H1 (cell line): ENCODE measurements at regions not wholly inside any gene's neighbourhood (a gene's known extent, or its start where the extent isn't known, plus 50 kb on each side); places are given as distances from the start of the nearest gene placed in this dataset.

Source experiments
- CTCF ChIA-PET: fragments of 300-600 bp; sonication (Branson Sonifier 250); formaldehyde crosslinking; loops from one replicate; lab custom pipeline; 2021; ENCODE audit not compliant: partially characterized antibody; lab: Charles Lee
- POLR2A ChIA-PET: fragments of 300-600 bp; sonication (Branson Sonifier 250); formaldehyde crosslinking; loops from one replicate; lab custom pipeline; 2021; ENCODE audit warnings: inconsistent platforms; ENCODE audit not compliant: partially characterized antibody; lab: Charles Lee
- DNase-seq, 2 experiments: peaks; one replicate each; pipeline versions ENCODE4 v3.0.0 to v3.0.0-alpha.2; 2010 to 2022; ENCODE audit warnings: low spot score in 2 of 2, low read depth in 1 of 2, mixed read lengths in 1 of 2
- FAIRE-seq: peaks from 2 replicates; lab custom pipeline; 2011; peaks lifted over from hg19 to GRCh38; lab: Jason Lieb, UNC
- H2AFZ ChIP-seq: 2 replicates; pipeline ENCODE4 v1.8.1; 2012; ENCODE audit warnings: low read length, inconsistent platforms
- H2AK5ac ChIP-seq: 2 replicates; pipeline ENCODE4 v1.6.1; 2013; ENCODE audit warnings: low read depth, low read length
- H2BK120ac ChIP-seq: replicated peaks from 2 replicates; pipeline ENCODE3; 2013; ENCODE audit warnings: low read depth, low read length, inconsistent platforms
- H2BK12ac ChIP-seq: 2 replicates; pipeline ENCODE4 v1.6.1; 2013; ENCODE audit warnings: low read depth, low read length
- H2BK15ac ChIP-seq: 2 replicates; pipeline ENCODE4 v1.6.1; 2013; ENCODE audit warnings: low read length
- H2BK20ac ChIP-seq: 2 replicates; pipeline ENCODE4 v1.6.1; 2013; ENCODE audit warnings: low read length
- H2BK5ac ChIP-seq: 2 replicates; pipeline ENCODE4 v1.6.1; 2013; ENCODE audit warnings: low read depth, low read length
- H3K14ac ChIP-seq: 2 replicates; pipeline ENCODE4 v1.6.1; 2013; ENCODE audit warnings: inconsistent platforms; ENCODE audit not compliant: insufficient read length
- H3K18ac ChIP-seq: 2 replicates; pipeline ENCODE4 v1.6.1; 2013; ENCODE audit warnings: low read length; ENCODE audit errors: extremely low read depth
- H3K23ac ChIP-seq: 2 replicates; pipeline ENCODE4 v1.6.1; 2013; ENCODE audit warnings: inconsistent platforms; ENCODE audit not compliant: insufficient read length
- H3K23me2 ChIP-seq: 2 replicates; pipeline ENCODE4 v1.6.1; 2013; ENCODE audit warnings: low read depth, low read length
- H3K27ac ChIP-seq: 2 replicates; pipeline ENCODE4 v1.6.1; 2011; ENCODE audit warnings: low read depth, low read length, inconsistent platforms
- H3K27me3 ChIP-seq, 4 experiments: replicated peaks in 1 of 4; 1 replicate in 1 of 4; 2 replicates in 3 of 4; pipeline versions ENCODE4 v1.6.1 to v1.8.1; 2011 to 2013; ENCODE audit warnings: low read length in 3 of 4, mild to moderate bottlenecking in 3 of 4, inconsistent platforms in 2 of 4, mixed read lengths in 2 of 4, moderate library complexity in 1 of 4; ENCODE audit not compliant: control insufficient read depth in 3 of 4, insufficient read depth in 3 of 4; ENCODE audit errors: extremely low read depth in 1 of 4
- H3K36me3 ChIP-seq, 4 experiments: 2 replicates each; pipeline versions ENCODE4 v1.6.1 to v1.8.1; 2011 to 2013; ENCODE audit warnings: mild to moderate bottlenecking in 4 of 4, low read length in 3 of 4, moderate library complexity in 2 of 4, control low read depth in 1 of 4, inconsistent platforms in 1 of 4; ENCODE audit not compliant: insufficient read depth in 4 of 4, control insufficient read depth in 2 of 4
- H3K4ac ChIP-seq: replicated peaks from 2 replicates; pipeline ENCODE3; 2013; ENCODE audit warnings: low read length, low read depth, mixed read lengths, inconsistent platforms; ENCODE audit not compliant: insufficient read length
- H3K4me1 ChIP-seq, 4 experiments: replicated peaks in 1 of 4; 1 replicate in 1 of 4; 2 replicates in 3 of 4; pipeline versions ENCODE4 v1.6.1 to v1.8.1; 2011 to 2013; ENCODE audit warnings: low read length in 3 of 4, inconsistent platforms in 2 of 4, mixed read lengths in 1 of 4; ENCODE audit not compliant: insufficient read depth in 4 of 4, control insufficient read depth in 3 of 4
- H3K4me2 ChIP-seq, 2 experiments: 2 replicates each; pipeline versions ENCODE4 v1.6.1 to v1.8.1; 2011 to 2013; ENCODE audit warnings: low read depth in 2 of 2, low read length in 2 of 2, control low read depth in 1 of 2, inconsistent platforms in 1 of 2, mild to moderate bottlenecking in 1 of 2; ENCODE audit not compliant: insufficient read depth in 1 of 2
- H3K4me3 ChIP-seq, 4 experiments: fragments of 200-600, 300-600 bp in 1 of 4; sonication (generic), shearing (Covaris generic), sonication (Bioruptor Twin) in 1 of 4; 2 replicates each; pipeline versions ENCODE4 v1.5.1 to v1.8.1; 2011 to 2016; ENCODE audit warnings: low read length in 4 of 4, low read depth in 3 of 4, control low read depth in 2 of 4, inconsistent platforms in 2 of 4, mild to moderate bottlenecking in 2 of 4, mixed read lengths in 1 of 4, moderate library complexity in 1 of 4; ENCODE audit not compliant: insufficient read depth in 2 of 4; ENCODE audit errors: extremely low read depth in 1 of 4
- H3K56ac ChIP-seq: replicated peaks from 2 replicates; pipeline ENCODE3; 2013; ENCODE audit warnings: low read depth, mild to moderate bottlenecking, mixed read lengths, low read length, inconsistent platforms; ENCODE audit not compliant: insufficient read length
- H3K79me1 ChIP-seq: 2 replicates; pipeline ENCODE4 v1.6.1; 2013; ENCODE audit warnings: low read depth, low read length, control low read depth
- H3K79me2 ChIP-seq, 2 experiments: 2 replicates each; pipeline versions ENCODE4 v1.6.1 to v1.8.1; 2012 to 2013; ENCODE audit warnings: low read length in 2 of 2, mild to moderate bottlenecking in 2 of 2, inconsistent platforms in 1 of 2; ENCODE audit not compliant: insufficient read depth in 2 of 2, control insufficient read depth in 1 of 2
- H3K9ac ChIP-seq, 4 experiments: replicated peaks in 1 of 4; 1 replicate in 1 of 4; 2 replicates in 3 of 4; pipeline versions ENCODE4 v1.6.1 to v1.8.1; 2011 to 2013; ENCODE audit warnings: low read depth in 3 of 4, low read length in 3 of 4, control low read depth in 2 of 4, mild to moderate bottlenecking in 2 of 4, moderate library complexity in 2 of 4, inconsistent platforms in 1 of 4; ENCODE audit errors: extremely low read depth in 1 of 4
- H3K9me3 ChIP-seq, 2 experiments: 2 replicates each; pipeline versions ENCODE4 v1.6.1 to v1.8.1; 2012 to 2013; ENCODE audit warnings: mild to moderate bottlenecking in 2 of 2, moderate library complexity in 2 of 2, control low read depth in 1 of 2, inconsistent platforms in 1 of 2, low read depth in 1 of 2, low read length in 1 of 2, mixed read lengths in 1 of 2; ENCODE audit not compliant: insufficient read depth in 2 of 2
- H4K20me1 ChIP-seq, 2 experiments: replicated peaks in 1 of 2; 2 replicates each; pipeline versions ENCODE3 to v1.8.1; 2011 to 2013; ENCODE audit warnings: inconsistent platforms in 2 of 2, low read length in 2 of 2, mild to moderate bottlenecking in 1 of 2; ENCODE audit not compliant: insufficient read depth in 2 of 2, control insufficient read depth in 1 of 2
- H4K5ac ChIP-seq: 2 replicates; pipeline ENCODE4 v1.6.1; 2013; ENCODE audit warnings: low read length, low read depth, mixed read lengths, inconsistent platforms; ENCODE audit not compliant: insufficient read length
- H4K8ac ChIP-seq: 2 replicates; pipeline ENCODE4 v1.8.0; 2013; ENCODE audit warnings: mild to moderate bottlenecking, moderate library complexity, low read length, inconsistent platforms; ENCODE audit not compliant: insufficient read depth; ENCODE audit errors: extremely low read depth
- H4K91ac ChIP-seq: replicated peaks from 2 replicates; pipeline ENCODE3; 2013; ENCODE audit warnings: low read length, mixed read lengths, inconsistent platforms; ENCODE audit not compliant: insufficient read length
- CEBPB ChIP-seq: IDR thresholded peaks from 2 replicates; pipeline ENCODE4 v1.6.1; 2012; ENCODE audit warnings: low read depth, low read length
- CHD2 ChIP-seq: IDR thresholded peaks from 2 replicates; pipeline ENCODE4 v1.6.1; 2012; ENCODE audit warnings: low read length, improper control_type of control experiment
- EZH2 ChIP-seq: fragments of 200-600 bp; sonication (generic); IDR thresholded peaks from 2 replicates; pipeline ENCODE4 v1.7.1; 2012; ENCODE audit warnings: low read depth, mild to moderate bottlenecking, moderate library complexity, low read length, inconsistent platforms; ENCODE audit not compliant: severe bottlenecking
- GTF2F1 ChIP-seq: IDR thresholded peaks from 2 replicates; pipeline ENCODE4 v1.6.1; 2012; ENCODE audit warnings: low read depth, low read length, improper control_type of control experiment, borderline replicate concordance
- JUN ChIP-seq: IDR thresholded peaks from 2 replicates; pipeline ENCODE4 v1.6.1; 2011; ENCODE audit warnings: low read depth, mild to moderate bottlenecking, improper control_type of control experiment, low read length
- KDM1A ChIP-seq: fragments of 200-600, 300-600 bp; sonication (generic); IDR thresholded peaks from 2 replicates; pipeline ENCODE4 v1.7.1; 2016; ENCODE audit warnings: mild to moderate bottlenecking, low read length, borderline replicate concordance
- NANOG ChIP-seq: IDR thresholded peaks from 2 replicates; pipeline ENCODE4 v1.6.1; 2011; ENCODE audit warnings: low read length, low read depth, mild to moderate bottlenecking, inconsistent platforms; ENCODE audit not compliant: insufficient read depth, poor library complexity, severe bottlenecking
- POLR2AphosphoS5 ChIP-seq: IDR thresholded peaks from 2 replicates; pipeline ENCODE4 v1.6.1; 2011; ENCODE audit warnings: low read depth, low read length
- POU5F1 ChIP-seq: IDR thresholded peaks from 2 replicates; pipeline ENCODE4 v1.6.1; 2011; ENCODE audit warnings: low read depth, mild to moderate bottlenecking, low read length, moderate library complexity
- RAD21 ChIP-seq, 2 experiments: IDR thresholded peaks in 1 of 2; conservative IDR thresholded peaks in 1 of 2; 2 replicates each; pipeline ENCODE4 v1.6.1; 2011; ENCODE audit warnings: low read depth in 2 of 2, low read length in 2 of 2, improper control_type of control experiment in 1 of 2, inconsistent platforms in 1 of 2, mild to moderate bottlenecking in 1 of 2, moderate library complexity in 1 of 2
- RBBP5 ChIP-seq: IDR thresholded peaks from 2 replicates; pipeline ENCODE4 v1.7.1; 2012; ENCODE audit warnings: low read depth, mild to moderate bottlenecking, inconsistent platforms, low read length, moderate library complexity, borderline replicate concordance
- SIRT6 ChIP-seq: IDR thresholded peaks from one replicate; pipeline ENCODE4 v1.7.1; 2012; ENCODE audit warnings: low read length, inconsistent platforms
- SUZ12 ChIP-seq: fragments of 200-600 bp; sonication (generic); IDR thresholded peaks from 2 replicates; pipeline ENCODE4 v1.6.1; 2012; ENCODE audit warnings: mild to moderate bottlenecking, inconsistent platforms, low read length, moderate library complexity, mixed read lengths
- TAF7 ChIP-seq: optimal IDR thresholded peaks from 2 replicates; pipeline ENCODE3; 2011; ENCODE audit warnings: low read depth, mild to moderate bottlenecking, inconsistent platforms, low read length, moderate library complexity, borderline replicate concordance
- TEAD4 ChIP-seq: IDR thresholded peaks from 2 replicates; pipeline ENCODE4 v1.6.1; 2012; ENCODE audit warnings: low read depth, low read length, inconsistent platforms, mixed read lengths
- WGBS, 2 experiments: shearing (Covaris generic) in 1 of 2; methylation state at CpG; one replicate each; pipeline versions ENCODE4 v1.1.6 to v1.1.7; 2013 to 2015; ENCODE audit warnings: low lambda C conversion rate in 2 of 2, mixed read lengths in 2 of 2, inconsistent platforms in 1 of 2, low coverage in 1 of 2, missing lambda C conversion rate in 1 of 2; ENCODE audit not compliant: insufficient replicate concordance in 2 of 2, insufficient coverage in 1 of 2, insufficient read length in 1 of 2; ENCODE audit errors: extremely low coverage in 1 of 2, missing lambda C conversion rate in 1 of 2; 5-methylcytosine and 5-hydroxymethylcytosine counted together
- TF ChIP-seq, protein P1 (sequence below): IDR thresholded peaks from 2 replicates; pipeline ENCODE4 v1.6.1; 2012; ENCODE audit warnings: inconsistent platforms

- POLR2A ChIA-PET, result no interaction called here
- TF ChIP-seq GTF2F1 (no peak), SIRT6 (no peak), CHD2 (no peak), SUZ12 (no peak), JUN (no peak), EZH2 (no peak), POU5F1 (no peak), RAD21 (IDR thresholded peaks at IDR 0.05 in 1 of 2, conservative IDR thresholded peaks at IDR 0.05 in 1 of 2; ENCODE audit: low read depth in 2 of 2, low read length in 2 of 2) (no peak), KDM1A (no peak), RBBP5 (no peak), TEAD4 (no peak), TAF7 (no peak), CEBPB (no peak), POLR2AphosphoS5 (no peak), NANOG (no peak)
- TF ChIP-seq, protein P1, sequence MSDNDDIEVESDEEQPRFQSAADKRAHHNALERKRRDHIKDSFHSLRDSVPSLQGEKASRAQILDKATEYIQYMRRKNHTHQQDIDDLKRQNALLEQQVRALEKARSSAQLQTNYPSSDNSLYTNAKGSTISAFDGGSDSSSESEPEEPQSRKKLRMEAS, result no peak
Measured at GRCh38 chr16:76866994-76867393, 324.0 kb upstream of the MON1B start.

More at GRCh38 chr16:76866994-76867393, 324.0 kb upstream of the MON1B start:
- Histone ChIP-seq H3K23ac (no peak overlapping the region), H2AK5ac (no peak overlapping the region), H4K20me1 (no peaks in the 10 kb centered on the region), H3K4me1 (no peaks in the 10 kb centered on the region), H3K36me3 (no peaks in the 10 kb centered on the region), H3K9me3 (no peaks in the 10 kb centered on the region), H3K79me2 (no peaks in the 10 kb centered on the region), H3K79me1 (no peaks in the 10 kb centered on the region), H4K8ac (no peak overlapping the region), H3K56ac (no peak overlapping the region), H3K4me2 (no peak overlapping the region), H3K23me2 (no peaks in the 10 kb centered on the region), H2BK20ac (no peak overlapping the region), H2BK15ac (no peak overlapping the region), H3K4ac (no peak overlapping the region), H2BK12ac (no peak overlapping the region), H2AFZ (no peak overlapping the region), H4K5ac (no peak overlapping the region), H3K9ac (no peak overlapping the region), H3K27me3 (no peaks in the 10 kb centered on the region), H3K18ac (no peak overlapping the region), H2BK5ac (no peak overlapping the region), H4K91ac (no peak overlapping the region), H2BK120ac (no peak overlapping the region), H3K4me3 (no peak overlapping the region), H3K27ac (no peak overlapping the region), H3K14ac (no peak overlapping the region)
- FAIRE-seq (no peak), DNase-seq (no peak)
- 100% methylated on average over 1 of the region's 1 CpG; no CpG with 5 or more reads in 1 of the 2 experiments for WGBS, 2 experiments
- CTCF ChIA-PET, result no interaction called here
